ENCODE measurements at regions not wholly inside any gene's neighbourhood (a gene's known extent, or its start where the extent isn't known, plus 50 kb on each side); places are given as distances from the start of the nearest gene placed in this dataset.

DNA sequence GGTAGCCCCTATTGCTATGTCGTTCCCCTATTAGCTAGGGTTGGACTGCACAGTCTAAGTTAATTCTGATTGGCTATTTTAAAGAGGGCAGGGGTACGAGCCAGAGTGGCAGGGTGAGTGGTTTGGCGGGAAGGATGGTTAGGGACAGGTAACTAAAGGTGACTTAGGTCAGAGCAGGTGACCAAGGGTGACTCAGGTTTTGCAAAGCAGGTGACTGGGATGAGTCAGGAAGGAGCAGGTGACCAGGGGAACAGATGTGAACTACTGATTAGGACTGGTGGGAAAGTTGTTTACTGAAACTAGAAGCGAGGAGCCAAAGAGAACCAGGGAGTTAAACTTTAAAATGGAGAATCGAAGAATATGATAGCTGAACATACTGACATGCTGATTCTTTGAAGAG, 295.2 kb downstream of the GJA1 start:
- no peak for TF ChIP-seq TEAD4 (IDR thresholded peaks at IDR 0.05)
- no peak for TF ChIP-seq EP300 (IDR thresholded peaks at IDR 0.05; ENCODE audit: borderline replicate concordance)
- TF ChIP-seq, protein P1, sequence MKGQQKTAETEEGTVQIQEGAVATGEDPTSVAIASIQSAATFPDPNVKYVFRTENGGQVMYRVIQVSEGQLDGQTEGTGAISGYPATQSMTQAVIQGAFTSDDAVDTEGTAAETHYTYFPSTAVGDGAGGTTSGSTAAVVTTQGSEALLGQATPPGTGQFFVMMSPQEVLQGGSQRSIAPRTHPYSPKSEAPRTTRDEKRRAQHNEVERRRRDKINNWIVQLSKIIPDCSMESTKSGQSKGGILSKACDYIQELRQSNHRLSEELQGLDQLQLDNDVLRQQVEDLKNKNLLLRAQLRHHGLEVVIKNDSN (IDR thresholded peaks at IDR 0.05) = no peak
- TF ChIP-seq NFIC (IDR thresholded peaks at IDR 0.05) = no peak
- TF ChIP-seq YY1 (IDR thresholded peaks at IDR 0.05; ENCODE audit: low read depth) = no peak
- TF ChIP-seq, protein P2, sequence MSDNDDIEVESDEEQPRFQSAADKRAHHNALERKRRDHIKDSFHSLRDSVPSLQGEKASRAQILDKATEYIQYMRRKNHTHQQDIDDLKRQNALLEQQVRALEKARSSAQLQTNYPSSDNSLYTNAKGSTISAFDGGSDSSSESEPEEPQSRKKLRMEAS (IDR thresholded peaks at IDR 0.05) = no peak
- no peak for TF ChIP-seq REST (IDR thresholded peaks at IDR 0.05; ENCODE audit: low read depth)
- no peak for TF ChIP-seq RAD21 (IDR thresholded peaks at IDR 0.05; ENCODE audit: low read depth)
- TF ChIP-seq CEBPB (IDR thresholded peaks at IDR 0.05) = no peak

Measured in Ishikawa (cell line).